HG02759 (cell line): ENCODE measurements at regions not wholly inside any gene's neighbourhood (a gene's known extent, or its start where the extent isn't known, plus 50 kb on each side); places are given as distances from the start of the nearest gene placed in this dataset.
A peak's percentile ranks its signal among the peaks of the same experiment; 100 is the strongest.

Source experiments
- ATAC-seq: cut with Tn5 transposase; IDR thresholded peaks from one replicate; pipeline ENCODE4 v1.9.1; 2021; ENCODE audit warnings: mild to moderate bottlenecking, moderate library complexity; ENCODE audit not compliant: unreplicated experiment

DNA sequence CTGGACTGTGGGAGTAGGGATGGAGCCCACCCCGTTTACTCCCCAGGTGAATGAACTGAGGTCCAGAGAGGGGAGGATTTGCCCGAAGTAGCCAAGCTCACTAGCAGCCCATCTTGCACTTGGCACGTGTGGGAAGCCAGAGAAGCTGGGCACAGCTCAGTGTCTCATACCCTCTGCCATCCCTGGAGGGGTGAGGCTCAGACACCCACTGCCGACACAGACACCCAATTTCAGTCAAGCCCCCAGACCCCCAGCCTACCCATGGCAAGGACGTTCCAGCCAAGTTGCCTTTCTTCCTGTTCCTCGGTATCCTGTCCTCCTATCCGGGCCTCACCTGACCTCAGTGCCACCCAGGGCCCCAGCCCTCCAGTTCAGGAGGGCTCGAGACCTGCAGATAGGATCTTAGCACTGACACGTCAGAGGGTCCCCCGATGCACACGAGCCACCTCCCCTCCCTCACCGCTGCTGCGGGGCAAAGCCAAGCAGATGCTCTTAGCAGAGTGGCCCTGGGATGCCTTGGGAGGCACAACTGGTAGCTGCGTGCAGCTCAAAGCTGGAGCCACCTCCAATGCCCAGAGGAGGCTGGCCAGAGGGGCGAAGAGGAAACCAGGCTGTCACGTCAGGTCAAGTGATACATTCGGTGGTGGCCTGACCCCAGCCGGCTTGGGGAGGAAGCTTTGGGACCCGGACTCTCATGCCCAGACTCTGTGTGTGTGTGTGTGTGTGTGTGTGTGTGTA, 90.4 kb upstream of the TNRC6C start:
- ATAC-seq, result no peak

DNA sequence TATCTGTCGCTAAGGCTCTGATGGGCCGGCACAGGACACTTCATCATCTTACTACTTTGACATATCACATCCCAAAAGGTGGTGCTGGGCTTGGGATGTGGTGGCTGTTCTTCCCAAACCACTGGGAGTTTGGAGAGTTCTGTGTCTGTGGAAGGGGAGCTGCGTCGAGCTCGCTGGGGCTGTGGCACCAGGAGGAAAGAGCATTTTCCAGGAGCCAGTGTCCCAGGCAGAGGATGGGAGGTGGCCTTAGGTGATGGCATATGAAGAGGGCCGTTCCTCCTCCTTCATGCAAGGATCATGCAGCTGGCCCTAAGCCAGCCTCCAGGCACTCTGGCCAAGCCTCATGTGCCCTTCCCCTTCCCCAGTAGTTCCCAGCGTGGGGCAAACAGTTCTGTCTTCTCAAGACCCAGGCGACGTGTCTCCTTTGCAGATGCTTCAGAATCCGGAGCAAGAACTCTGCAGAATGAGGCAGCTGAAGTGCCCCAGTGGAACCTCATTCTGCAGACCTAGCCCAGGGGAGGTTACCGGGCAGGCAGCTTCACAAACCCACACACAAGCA, 89.4 kb upstream of the TNRC6C start:
- ATAC-seq, result no peak

GRCh38 chr17:77869665-77870132, 88.8 kb upstream of the TNRC6C start:
- peak; percentile 87 for ATAC-seq

DNA sequence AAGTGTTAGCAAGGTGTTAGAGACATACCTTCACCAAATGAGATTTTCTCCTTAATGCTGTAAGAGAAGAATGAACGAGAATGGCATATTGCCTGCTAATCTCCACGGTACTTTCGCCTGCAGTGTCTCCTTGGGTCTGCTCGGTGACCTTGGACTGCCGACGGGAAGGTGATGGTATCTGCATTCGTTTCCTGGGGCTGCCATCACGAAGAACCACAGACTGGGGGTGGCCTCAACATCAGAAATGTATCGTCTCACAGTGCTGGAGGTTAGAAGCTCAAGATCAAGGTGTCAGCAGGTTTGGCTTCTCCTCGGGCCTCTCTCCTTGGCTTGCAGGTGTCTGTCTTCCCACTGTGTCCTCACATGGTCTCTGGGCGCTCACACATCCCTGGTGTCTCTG, 86.3 kb upstream of the TNRC6C start:
- no peak for ATAC-seq

GRCh38 chr17:77872714-77873499, 85.6 kb upstream of the TNRC6C start:
- ATAC-seq, result no peak

DNA sequence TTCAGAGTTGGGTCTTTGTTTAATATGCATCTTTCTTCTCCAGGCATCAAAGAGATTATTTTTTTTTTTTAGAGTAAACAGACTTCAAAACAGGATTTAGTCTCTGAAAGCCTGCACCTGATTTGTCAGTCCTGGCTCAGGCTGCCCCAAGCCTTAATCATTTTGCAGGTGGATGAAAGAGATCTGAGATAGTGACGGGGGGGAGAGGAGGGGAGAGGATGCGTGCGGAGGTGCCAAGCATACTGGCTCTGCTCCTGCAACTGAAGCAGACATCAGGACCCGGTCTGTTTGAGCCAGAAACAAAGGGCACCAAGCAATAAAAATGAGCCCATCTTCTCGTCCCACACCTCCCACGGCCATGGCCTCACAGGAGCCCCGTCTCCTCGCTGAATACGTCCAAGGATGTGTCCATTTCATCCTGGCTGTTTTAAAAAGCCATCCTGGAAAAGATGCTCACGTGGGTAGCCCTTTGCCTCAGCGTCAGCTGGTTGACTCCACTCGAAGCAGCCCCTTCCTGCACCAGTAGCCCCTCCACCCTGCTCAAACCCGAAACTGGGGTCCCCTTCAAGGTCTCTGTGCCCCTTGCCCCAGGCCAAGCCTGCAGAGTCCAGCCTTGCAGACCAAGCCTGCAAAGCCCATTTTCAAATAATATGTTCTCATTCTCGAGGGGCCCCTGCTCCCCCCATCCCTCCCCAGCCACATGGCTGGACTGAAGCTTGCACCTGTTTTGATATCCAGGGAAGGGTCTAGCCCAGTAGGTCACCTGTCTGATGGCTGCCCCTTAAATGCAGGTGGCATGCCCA, 84.8 kb upstream of the TNRC6C start:
- ATAC-seq, result no peak

DNA sequence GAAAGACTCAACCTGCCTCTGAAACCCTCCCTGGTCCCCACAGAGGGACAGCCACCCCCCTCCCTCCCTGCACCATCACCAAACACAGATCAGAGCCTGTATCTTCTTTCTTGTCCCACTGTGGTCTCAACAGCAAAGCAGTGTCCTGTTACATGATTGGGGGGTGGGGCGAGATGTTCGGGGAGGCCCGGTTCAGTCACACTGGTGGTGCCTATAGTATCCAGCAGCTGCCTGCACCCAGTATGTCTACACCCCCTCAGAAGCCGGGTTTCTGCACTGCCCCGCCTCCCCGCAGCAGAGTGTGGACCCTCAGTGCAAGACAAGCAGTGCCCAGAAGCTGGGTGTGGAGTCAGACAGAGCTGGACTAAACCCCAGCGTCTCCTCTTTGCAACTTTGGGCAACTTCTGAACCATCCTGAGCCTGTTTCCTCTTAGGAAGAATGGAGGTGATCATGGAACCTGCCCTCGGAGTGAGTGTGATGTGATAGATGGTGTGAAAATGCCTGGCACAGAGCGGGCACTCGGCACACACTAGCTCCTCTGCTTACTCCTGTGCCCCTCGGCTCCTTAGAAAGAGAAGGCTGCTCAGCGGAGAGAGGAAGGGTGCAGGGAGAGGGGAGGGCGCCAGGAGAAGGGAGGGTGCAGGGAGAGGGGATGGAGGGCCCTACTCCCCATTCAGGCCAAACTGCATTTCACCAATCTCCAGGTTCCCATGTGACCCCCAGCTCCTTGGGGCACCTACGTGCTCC, 84.0 kb upstream of the TNRC6C start:
- no peak for ATAC-seq

GRCh38 chr17:77875051-77875780, 83.3 kb upstream of the TNRC6C start:
- no peak for ATAC-seq

- no peak for ATAC-seq
Measured at GRCh38 chr17:77875881-77876509, 82.5 kb upstream of the TNRC6C start.

- ATAC-seq, result no peak
Measured at GRCh38 chr17:77877036-77877435, 81.5 kb upstream of the TNRC6C start.

GRCh38 chr17:77877646-77878355, 80.7 kb upstream of the TNRC6C start:
- ATAC-seq, result no peak

DNA sequence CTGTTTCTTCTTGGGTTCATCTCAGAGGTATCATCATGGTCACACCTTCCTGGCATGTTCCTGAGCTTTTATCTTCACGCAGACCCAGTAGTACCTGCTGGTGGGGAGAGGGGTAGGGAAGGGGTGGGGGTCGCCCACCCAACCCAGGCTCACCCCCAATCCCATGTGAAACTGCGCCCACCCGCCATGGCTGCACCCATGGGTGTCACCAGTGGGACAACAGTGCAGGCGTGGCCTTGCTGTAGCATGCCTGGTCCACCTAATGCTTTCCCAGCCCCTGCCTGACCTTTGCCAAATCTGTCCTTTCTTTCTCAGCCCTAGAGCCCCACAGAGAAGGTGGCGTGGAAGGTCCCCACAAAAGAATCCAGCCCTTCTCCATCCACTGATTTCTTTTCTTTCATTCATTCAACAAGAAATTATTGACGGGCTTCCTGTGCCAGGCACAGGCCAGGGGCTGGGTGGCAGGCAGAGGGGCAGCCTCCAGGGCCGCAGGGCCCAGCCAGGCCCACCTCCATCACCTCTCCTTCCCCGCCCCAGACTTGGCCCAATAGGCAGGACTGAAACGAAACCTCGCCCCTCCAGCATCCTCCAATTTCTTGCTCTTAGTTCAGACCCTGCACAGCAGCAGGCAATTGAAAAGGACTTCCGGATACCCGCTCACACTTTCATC, 79.1 kb upstream of the TNRC6C start:
- ATAC-seq, result no peak

GRCh38 chr17:77879896-77880280, 78.6 kb upstream of the TNRC6C start:
- ATAC-seq, result no peak

- no peak for ATAC-seq
Measured at GRCh38 chr17:77880711-77881450, 77.6 kb upstream of the TNRC6C start.

DNA sequence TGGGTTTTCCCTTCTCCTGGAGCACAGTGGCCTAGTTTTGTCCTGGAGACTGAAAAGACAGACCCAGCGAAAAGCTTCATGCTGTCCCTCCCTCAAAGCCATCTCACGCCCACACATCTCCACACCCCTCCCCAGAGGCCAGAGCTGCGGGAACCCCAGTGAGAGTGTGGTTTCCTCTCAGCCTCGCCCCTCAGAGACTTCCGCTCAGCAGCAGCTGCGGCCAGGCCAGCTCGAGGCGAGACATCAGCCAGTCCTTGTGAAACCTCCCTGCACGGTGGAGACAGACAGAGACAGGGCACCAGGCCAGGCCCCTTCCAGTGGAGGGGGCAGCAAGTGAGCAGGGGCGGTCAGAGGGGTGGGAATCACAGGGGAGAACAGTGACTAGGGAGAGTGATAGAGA, 77.0 kb upstream of the TNRC6C start:
- peak; percentile 88 for ATAC-seq

DNA sequence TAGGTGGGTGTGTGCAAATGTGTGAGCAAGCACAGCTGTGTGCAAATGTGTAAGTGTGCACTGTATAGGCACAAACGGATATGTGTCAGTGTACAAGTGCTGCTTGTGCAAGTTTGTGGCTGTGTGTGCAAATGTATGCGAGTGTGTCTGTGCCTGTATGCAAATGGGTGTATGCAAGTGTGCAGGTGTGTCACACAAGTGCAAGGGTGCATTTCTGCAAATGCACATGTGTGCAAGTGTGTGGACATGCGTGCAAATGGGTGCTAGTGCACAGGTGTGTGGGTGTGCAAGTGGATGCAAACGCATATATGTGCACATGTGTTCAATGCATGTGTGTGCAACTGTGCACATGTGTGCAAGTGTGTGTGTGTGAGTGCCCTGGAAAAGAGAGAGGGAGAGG, 76.5 kb upstream of the TNRC6C start:
- peak; percentile 3 for ATAC-seq

DNA sequence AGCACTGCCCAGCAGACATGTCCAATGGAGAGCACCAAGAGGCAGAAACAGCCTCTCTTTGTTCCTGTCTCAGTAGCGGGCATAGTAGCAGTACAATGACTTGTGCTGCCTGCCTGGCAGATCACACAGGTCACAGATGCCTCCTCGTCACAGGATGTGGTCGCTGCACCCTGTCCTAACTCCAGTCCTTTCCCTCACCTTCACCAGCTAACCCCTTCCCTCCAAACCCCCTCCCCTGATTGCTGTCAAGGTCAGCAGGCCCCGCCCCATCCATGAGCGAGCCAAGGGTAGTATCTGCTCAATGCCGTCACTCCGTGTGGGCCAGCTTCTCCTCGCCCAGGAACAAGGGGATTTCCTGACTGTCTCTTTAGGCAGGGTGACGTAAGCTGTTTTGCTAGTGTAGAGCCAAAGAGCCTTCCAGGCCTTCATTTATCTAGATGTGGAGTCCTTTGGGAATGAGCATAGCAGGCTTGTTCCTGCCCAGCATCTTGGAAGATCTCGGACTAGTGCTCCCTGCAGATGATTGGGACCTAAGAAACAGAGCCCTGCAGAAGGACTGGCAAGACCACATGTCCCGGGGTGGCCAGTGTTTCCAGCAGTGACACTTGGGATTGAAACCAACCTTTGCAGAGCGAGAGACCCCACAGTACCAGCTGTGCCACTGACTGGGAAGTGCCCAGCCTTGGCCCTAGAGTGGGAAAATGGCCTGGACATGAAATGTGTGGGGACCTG, 75.9 kb upstream of the TNRC6C start:
- ATAC-seq, result peak; percentile 45
